SKM-1 (cell line): ENCODE measurements at regions not wholly inside any gene's neighbourhood (a gene's known extent, or its start where the extent isn't known, plus 50 kb on each side); places are given as distances from the start of the nearest gene placed in this dataset.

Source experiments
- DNase-seq: peaks from one replicate; lab custom pipeline; 2025; ENCODE audit not compliant: unreplicated experiment; lab: John Stamatoyannopoulos, UW

GRCh38 chr2:18837240-18837639 lies 247.9 kb upstream of the NT5C1B start:
- DNase-seq: no peak

GRCh38 chr2:18836436-18836835 lies 247.1 kb upstream of the NT5C1B start:
- DNase-seq: no peak

- DNase-seq: no peak
These were observed 246.4 kb upstream of the NT5C1B start for GRCh38 chr2:18835787-18836186.

GRCh38 chr2:18834341-18834740 lies 245.0 kb upstream of the NT5C1B start:
- DNase-seq: no peak

GRCh38 chr2:18833941-18834340 lies 244.6 kb upstream of the NT5C1B start:
- DNase-seq: no peak

- no peak for DNase-seq
These were observed 242.6 kb upstream of the NT5C1B start for GRCh38 chr2:18831916-18832510.

- no peak for DNase-seq
These were observed 241.6 kb upstream of the NT5C1B start for GRCh38 chr2:18830962-18831361.

GRCh38 chr2:18829976-18830375 lies 240.6 kb upstream of the NT5C1B start:
- no peak for DNase-seq

GRCh38 chr2:18829251-18829902 lies 240.0 kb upstream of the NT5C1B start:
- DNase-seq: no peak

- DNase-seq: no peak
These were observed 238.9 kb upstream of the NT5C1B start for GRCh38 chr2:18828296-18828695.

- no peak for DNase-seq
These were observed 236.5 kb upstream of the NT5C1B start for GRCh38 chr2:18825838-18826237.

- no peak for DNase-seq
These were observed 235.5 kb upstream of the NT5C1B start for GRCh38 chr2:18824915-18825314.

- no peak for DNase-seq
These were observed 235.0 kb upstream of the NT5C1B start for GRCh38 chr2:18824325-18824790.

GRCh38 chr2:18821431-18821830 lies 232.1 kb upstream of the NT5C1B start:
- DNase-seq: no peak

- no peak for DNase-seq
These were observed 231.6 kb upstream of the NT5C1B start for GRCh38 chr2:18820966-18821365.

- no peak for DNase-seq
These were observed 230.2 kb upstream of the NT5C1B start for GRCh38 chr2:18819566-18819965.

- no peak for DNase-seq
These were observed 225.0 kb upstream of the NT5C1B start for GRCh38 chr2:18814387-18814786.

- DNase-seq: no peak
These were observed 215.2 kb upstream of the NT5C1B start for GRCh38 chr2:18804536-18804935.

GRCh38 chr2:18803141-18803939 lies 214.0 kb upstream of the NT5C1B start:
- DNase-seq: no peak

GRCh38 chr2:18800240-18800971 lies 211.0 kb upstream of the NT5C1B start:
- DNase-seq: no peak

- no peak for DNase-seq
These were observed 210.0 kb upstream of the NT5C1B start for GRCh38 chr2:18799397-18799796.
